Ecto neural progenitor cell (in vitro differentiated cells): ENCODE measurements at regions not wholly inside any gene's neighbourhood (a gene's known extent, or its start where the extent isn't known, plus 50 kb on each side); places are given as distances from the start of the nearest gene placed in this dataset.
"Not testable (repeated sequence)": the region's sequence is repeated elsewhere in the genome, so short reads cannot be mapped to it uniquely, and the experiment has no call there.

ENCODE experiments used
- DNase-seq: peaks from one replicate; pipeline ENCODE4 v3.0.0-alpha.2; 2018; ENCODE audit warnings: low spot score

DNA sequence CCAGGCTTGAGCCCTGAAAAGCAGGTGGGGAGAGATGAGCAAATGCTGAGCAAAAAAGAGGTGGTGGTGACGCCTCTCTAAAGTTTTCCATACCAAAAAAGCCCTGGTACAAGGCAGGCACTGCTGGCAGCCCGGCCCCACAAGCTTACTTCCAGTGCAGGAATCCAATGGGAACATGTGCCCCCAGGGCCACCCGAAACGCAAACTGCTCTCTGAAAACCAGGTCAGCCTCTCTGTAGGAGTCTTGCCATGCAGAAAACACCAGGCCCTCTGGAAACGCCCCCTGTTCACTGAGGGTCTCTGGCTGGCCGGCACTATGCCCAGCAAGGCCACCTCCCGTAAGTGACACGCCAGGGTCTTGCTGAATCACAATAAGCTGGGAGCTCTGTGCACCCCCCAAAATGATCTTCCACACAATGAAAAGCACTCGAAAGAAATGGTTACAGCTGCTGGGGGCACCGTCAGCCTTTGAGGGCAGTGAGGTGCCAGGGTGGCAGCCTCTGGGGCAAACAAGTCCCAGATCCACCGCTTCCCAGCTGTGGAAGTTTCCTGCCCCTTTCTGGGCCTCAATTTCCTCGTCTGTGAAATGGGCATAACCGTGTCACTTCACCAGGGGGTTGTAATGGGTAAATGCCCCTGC lies 170.5 kb downstream of the TOMM20 start:
- peak; percentile 62 for DNase-seq

DNA sequence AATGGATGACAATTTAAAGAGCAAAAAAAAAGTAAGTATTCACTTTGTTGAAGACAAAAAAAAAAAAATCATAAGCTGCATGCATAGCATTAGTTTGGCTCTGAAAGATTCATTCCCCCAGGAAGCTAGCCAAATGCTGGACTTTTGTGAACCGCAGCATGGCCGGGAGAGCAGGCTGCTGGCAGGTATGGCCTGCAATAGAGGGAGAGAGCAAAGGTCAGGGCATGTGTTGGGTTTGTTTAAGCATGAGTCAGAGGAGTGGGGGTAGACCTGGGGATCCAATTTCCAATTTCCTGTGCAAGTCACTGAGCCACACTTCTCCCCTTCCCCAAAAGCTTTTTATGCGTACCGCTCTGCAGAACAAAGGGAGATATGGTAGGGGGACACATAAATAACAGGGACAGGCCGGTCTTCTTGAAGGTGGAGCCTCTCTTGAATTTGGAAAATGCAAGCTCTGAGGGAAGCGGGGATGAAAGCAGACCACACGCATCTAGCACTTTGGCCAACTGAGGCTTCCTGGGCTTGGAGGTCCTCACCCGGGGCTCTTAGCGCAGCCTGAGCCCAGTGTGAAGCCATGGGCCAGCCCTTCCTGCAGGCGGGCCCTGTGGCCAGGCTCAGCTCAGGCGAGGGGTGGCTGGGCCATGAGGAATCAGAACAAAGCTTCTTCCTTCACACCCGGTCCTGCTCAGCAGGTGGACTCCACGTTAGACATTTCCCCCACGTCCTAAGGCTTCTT lies 171.1 kb downstream of the TOMM20 start:
- peak; percentile 65 for DNase-seq

DNA sequence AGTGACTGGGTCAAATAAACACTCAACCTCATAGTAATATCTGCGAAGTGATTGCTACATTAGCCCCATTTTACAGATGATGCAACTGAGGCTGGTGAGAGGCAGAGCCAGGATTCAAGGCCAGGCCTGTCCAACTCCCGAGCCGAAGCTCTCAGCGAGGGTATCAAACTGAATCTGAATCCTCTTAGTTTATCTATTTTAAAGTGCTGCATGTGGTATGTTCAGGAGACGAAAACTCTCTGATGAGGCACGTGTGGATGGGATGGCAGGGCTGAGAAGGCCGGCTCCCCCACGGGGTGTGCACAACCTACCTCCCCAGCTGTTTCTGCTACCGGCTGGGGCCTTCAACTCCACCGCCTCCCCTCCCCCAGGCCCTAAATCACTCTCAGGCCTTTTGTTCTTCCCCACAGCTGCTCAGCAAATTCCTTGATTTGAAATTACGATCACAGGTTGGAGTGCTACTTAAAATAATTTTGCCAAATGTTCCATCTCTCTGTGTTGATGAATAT lies 171.8 kb downstream of the TOMM20 start:
- peak; percentile 60 for DNase-seq

DNA sequence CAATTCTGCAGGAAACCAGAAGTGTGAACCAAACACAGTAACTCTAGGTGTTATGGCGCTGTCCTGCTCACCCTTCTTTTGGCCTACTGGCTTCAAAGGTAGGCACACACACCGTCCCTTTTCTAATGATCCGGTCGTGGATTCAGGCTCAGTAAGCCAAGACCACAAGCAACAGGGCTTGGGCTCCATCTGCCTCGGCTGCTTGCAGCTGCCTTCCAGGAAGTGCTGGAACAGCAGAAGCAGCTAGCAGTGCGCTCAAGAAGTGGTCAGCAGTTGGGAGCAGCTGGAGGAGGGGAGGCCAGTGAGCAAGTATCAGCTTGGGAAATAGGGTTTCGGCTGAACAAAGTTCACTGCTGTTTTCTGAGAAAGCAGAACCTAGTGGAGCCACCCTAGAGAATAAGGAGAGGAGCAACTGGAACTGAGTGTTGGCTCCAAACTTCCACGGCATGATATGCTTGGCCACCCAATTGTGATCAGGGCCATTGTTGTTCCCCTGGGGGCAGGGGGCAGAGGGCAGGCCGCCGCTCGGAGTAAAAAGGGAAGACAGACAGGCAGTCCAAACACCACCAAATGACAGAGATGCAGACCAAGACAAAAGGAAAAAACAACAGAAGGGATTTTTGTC lies 173.4 kb downstream of the TOMM20 start:
- DNase-seq: peak; percentile 56

GRCh38 chr1:234954613-234955012 lies 174.0 kb downstream of the TOMM20 start:
- DNase-seq: peak; percentile 47

- DNase-seq: peak; percentile 41
Measured at GRCh38 chr1:234953655-234954405, 174.8 kb downstream of the TOMM20 start.

DNA sequence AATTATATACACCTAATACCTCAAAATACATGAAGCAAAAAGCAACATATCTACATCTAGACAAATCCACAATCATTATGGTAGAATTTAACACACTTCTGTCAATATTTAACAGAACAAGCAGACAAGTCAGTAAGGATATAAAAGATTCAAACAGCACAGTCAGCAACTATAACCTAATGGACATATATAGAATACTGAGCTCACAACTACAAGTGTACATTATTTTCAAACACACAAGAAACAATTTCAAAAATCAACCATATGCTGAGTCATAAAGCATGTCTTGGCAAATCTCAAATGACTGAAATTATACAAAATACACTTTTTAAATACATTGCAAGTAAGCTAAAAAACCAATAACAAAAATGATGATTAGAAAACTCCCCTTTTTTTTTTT lies 178.0 kb downstream of the TOMM20 start:
- DNase-seq: no peak

GRCh38 chr1:234949528-234949927 lies 179.1 kb downstream of the TOMM20 start:
- DNase-seq: not testable (repeated sequence)

DNA sequence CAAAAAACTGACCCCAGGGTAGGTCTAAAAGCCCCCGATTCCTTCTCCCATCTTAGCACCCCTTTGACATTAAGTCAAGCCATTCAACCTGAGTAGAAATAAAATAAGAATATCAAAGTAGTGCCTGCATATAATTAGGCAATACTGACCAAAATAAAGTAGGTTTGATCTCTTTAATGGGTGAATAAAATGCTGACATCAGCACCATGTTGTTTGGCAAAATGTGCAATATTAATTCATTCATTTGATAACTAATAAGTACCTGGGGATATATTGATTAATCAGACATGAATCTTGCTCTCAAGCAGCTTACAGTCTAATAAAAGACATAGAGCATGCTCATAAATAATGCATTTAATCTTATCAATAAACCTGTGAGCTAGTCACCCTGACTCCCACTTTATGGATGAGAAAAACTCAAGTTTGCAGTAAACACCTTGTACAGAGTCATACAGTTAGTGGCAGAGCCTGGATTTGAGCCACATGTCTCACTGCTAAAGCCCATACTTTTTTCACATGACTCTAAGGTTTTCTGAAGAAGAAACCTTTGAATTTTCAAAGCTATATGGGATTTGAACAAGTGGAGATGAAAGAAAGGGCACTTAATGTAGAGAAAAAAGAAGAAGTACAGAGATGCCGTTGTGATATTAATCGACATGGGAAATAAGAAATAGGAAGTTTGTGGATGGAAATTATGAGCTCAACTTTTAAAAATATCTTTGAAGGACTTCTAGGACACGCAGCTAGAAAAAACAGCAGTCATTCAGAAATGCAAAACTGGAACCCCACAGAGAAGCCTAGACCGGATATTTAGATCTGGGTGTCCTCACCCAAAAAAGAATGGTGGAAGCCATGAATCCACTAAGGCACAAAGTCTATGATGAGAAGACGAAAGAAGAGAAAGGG lies 183.9 kb downstream of the TOMM20 start:
- no peak for DNase-seq

DNA sequence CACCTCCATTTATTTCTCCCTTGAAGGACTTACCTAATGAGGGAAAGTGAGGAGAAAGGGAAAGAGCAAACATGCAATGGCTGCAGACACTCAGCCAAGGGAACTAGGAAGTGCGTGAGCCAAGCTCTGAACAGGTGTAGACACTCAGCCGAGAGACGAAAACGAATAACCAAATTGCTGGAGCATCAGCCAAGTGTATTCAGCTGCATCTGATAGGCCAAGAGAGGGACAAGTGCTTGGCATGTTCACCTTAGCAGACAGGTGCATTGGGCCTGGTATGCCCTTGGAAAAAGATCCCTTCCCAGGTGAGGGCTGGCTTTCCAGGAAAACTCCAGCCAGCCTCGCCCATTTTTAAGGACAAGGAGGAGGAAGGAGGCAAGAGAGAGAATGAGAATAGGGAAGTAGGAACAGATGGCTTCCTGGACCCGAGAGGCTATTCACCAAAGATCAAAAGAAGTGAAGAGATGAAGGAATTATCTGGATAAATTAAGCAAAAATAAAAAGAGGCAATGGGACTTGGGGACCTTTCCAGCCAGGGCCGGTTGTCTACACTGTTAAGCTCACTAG lies 184.7 kb downstream of the TOMM20 start:
- no peak for DNase-seq

- no peak for DNase-seq
Measured at GRCh38 chr1:234942879-234943506, 185.6 kb downstream of the TOMM20 start.

DNA sequence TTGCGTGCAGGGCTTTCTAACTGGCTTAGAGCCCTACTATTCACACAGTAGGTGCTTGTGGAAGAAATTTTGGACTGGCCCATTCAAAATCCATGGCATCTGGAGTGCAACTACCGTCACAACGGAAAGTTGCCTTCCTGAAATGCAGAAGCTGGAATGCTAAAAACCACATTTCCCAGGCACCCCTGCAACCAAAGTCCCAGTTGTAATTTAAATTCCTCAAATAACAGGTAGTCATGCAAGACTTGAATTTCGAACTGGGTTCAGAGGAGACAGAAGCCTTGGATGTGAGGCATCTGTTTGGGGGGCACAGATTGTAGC lies 186.7 kb downstream of the TOMM20 start:
- peak; percentile 16 for DNase-seq

DNA sequence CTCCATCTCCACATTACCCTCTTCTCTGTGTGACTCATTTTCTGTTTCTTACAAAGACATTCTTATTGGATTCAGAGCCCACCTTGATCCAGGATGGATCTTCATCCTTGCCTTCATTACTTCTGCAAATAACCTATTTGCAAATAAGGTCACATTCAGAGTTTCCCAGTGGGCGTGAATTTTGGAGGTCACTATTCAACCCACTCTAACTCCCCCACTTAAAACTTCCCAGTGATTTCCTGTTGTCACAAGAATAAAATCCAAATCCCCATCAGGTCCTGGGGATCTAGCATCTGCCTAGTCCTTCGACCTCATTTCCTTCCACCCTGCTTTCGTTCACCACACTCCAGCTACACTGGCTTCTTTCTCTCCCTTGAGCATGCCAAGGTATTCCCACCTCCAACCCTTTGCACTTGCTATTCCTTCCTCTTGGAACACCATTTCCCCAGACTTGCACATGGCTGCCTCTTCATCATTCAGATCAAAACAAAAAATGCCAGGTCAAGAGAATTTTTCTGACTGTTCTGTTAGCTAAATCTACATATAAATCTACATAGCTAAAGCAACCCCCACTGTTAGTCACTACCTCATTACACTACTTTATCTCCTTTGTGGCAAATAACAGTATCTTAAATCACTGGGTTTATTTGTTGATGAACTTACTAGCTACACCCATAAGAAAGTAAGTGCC lies 187.2 kb downstream of the TOMM20 start:
- no peak for DNase-seq

DNA sequence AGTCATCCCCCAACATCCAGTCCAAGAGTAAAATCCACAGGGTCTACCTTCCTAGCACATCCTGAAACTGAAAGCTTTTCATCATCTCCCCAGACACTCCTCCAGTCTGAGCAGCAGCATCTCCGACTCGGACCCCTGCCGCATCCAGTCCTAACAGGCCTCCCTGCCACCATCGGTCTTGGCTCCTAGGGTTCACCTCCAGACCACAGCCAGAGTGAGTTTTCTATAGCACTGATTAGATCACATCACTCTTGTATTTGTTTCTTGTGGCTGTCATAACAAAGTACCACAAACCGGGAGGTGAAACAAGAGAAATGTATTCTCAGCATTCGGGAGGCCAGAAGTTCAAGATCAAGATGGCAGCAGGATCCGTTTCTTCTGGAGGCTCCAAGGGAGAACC lies 187.8 kb downstream of the TOMM20 start:
- peak; percentile 16 for DNase-seq

DNA sequence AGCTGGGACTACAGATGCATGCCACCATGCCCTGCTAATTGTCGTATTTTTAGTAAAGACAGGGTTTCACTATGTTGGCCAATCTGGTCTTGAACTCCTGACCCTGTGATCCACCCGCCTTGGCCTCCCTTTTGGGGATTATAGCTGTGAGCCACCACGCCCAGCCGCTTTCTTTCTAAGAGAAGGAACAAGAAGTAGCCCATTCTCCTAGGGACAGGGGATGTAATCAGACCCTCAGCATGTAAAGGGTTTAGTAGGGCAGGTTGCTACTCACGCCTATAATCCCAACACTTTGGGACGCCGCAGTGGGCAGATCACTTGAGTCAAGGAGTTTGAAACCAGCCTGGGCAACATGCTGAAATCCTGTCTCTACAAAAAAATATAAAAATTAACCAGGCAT lies 189.7 kb downstream of the TOMM20 start:
- DNase-seq: peak; percentile 18

- DNase-seq: no peak
Measured at GRCh38 chr1:234938135-234938534, 190.5 kb downstream of the TOMM20 start.

GRCh38 chr1:234936612-234937389 lies 191.8 kb downstream of the TOMM20 start:
- no peak for DNase-seq

DNA sequence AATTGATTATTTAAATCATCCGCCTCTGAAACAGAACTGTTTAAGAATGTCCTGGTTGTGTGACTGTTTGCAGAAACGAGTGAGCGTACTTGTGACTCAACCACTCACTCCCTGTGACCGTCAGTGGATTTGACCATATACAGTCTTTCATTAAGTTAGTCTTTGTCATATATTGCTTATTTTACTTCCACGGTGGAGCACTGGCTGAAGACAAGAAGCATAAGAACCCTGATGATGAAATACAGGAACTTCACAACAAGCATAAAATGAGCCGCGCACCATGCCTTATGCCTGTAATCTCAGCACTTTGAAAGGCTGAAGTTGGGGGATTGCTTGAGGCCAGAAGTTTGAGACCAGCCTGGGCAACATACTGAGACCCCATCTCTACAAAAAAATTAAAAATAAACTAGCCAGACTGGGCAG lies 194.0 kb downstream of the TOMM20 start:
- no peak for DNase-seq

DNA sequence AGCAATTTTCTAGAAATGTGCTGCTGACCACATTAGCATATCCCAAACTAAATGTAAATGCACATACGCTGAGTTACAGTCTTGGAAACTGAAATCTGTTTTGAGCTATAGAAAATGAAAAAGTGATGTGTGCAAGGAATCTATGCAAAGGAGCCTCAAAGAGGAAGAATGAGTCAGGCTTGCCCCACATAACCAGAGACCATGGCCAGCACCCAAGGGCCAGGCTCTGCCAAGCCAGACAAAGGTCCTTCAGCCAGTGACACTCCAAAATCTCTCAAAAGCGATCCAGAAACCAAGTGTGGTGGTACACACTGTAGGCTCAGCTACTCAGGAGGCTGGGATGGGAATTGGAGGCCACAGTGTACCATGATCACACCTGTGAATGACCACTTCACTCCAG lies 195.2 kb downstream of the TOMM20 start:
- DNase-seq: peak; percentile 14
